Hepatic stellate cell (primary cell): ENCODE measurements at regions not wholly inside any gene's neighbourhood (a gene's known extent, or its start where the extent isn't known, plus 50 kb on each side); places are given as distances from the start of the nearest gene placed in this dataset.

Experiments used
- DNase-seq: peaks from one replicate; pipeline ENCODE4 v3.0.0; 2011; ENCODE audit warnings: low spot score

GRCh38 chr1:238196516-238196915 is 305.8 kb upstream of the ZP4 start:
- no peak for DNase-seq

DNA sequence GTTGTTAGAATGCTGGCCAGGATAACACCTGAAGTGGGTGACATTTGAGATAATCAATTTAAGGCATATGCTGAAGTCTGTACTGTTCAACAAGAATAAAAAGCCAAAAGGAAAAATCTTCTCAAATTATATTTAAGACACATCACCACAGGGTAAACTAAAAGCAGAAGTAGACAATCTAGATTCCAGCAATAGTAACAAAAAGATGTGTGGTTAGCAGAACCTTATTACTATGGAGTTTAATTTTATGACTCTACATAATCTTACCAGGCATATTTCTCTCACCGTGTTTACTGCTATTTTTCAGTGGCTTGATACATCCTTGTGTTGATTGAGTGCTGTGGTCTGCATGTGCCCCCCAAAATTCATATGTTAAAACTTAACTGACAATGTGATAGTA is 300.4 kb upstream of the ZP4 start:
- DNase-seq = no peak

DNA sequence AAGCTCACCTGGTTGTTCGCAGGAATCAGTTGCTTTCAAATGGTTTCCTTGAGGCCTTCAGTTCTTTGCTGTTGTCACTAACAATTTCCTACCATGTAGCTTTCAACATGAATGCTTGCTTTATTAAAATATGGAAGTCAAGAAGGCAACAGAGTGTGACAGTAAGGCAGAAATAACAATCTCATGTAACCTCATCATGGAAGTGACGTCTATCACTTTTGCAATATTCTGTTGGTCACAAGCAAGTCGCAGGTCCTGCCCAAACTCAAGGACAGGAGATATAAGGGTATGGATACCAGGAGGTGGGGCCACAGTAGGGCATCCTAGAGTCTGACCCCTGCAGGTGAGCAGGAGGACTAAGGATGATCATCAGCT is 296.8 kb upstream of the ZP4 start:
- no peak for DNase-seq

- DNase-seq = no peak
Measured at GRCh38 chr1:238186887-238187574, 296.3 kb upstream of the ZP4 start.

DNA sequence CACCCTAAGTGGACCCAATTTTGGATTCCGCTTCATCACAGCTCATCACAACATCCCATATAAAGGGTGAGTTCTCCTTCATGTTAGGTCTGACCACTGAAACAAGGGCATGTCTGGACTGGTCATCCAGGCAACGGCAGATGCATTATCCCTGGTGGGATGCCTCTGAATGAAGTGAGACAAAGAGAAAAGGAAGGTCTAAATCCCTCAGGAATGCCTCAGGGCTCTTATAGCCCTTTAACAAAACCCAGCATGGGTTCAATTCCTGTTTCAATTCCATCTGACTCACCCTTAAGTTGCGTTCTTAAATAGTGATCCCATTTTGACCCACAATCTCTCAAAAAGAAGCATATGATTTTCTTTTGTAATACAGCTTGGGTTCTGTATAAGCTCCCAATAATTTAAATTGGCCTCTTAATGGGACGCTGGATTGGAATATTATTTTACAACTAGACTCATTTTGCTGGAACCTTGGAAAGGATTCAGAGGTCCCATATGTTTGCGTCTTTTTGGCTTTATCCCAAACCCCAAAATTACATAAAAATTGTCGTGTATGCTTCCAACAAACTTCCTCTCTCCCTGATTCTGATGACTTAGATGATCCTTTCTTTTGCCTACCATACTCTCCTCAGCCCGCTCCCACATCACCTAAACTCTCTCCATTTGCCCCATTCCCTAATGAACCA is 287.4 kb upstream of the ZP4 start:
- no peak for DNase-seq

- no peak for DNase-seq
Measured at GRCh38 chr1:238177351-238177750, 286.6 kb upstream of the ZP4 start.

DNA sequence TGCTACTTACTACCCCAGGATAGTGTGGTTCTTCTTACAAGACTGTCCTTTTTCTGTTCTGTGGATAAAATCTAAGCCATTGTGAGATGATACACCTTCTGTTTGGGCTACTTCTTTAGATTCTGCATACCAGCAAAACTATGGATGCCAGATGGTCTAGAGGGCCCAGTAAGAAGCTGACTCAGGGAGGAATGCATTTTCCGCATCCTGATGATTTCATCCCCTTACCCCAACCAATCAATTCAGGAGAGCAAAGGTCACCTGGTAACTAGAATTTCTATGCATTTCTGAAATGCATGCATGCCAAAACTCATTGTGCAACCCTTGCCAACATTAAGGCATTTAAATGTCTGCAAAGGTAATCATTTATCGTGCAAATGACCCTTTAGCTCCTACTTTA is 285.7 kb upstream of the ZP4 start:
- no peak for DNase-seq

DNA sequence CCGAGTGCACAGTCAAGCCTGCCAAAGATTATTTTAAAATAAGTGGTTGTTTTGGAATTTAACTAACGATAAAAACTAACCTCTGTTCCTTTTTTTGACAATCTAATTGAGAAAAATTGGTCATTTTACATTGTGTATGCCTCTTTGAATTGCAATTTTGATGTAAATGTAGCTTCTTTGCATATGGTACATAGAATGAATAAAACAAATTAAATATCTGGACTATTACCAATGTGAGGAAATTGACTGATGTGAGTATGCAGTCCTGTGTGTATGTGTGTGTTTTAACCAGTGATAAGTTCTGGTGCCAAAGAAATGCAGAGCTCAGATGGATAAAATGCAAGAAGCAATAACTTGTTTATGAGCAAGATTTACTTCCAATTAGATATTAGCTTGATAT is 281.3 kb upstream of the ZP4 start:
- DNase-seq = no peak

DNA sequence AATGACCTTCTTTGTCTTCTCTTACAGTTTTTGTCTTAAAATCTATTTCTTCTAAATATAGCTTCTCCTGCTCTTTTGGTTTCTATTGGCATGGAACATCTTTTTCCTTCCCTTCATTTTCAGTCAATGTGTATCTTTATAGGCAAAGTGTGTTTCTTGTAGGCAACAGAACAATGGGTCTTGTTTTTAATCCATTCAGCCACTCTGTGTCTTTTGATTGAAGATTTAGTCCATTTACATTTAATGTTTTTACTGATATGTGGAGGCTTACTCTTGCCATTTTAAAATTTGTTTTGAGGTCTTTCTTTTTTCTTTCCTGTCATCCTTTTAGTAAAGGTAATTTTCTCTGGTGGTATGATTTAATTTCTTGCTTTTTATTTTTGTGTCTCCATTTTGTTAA is 271.2 kb upstream of the ZP4 start:
- no peak for DNase-seq

DNA sequence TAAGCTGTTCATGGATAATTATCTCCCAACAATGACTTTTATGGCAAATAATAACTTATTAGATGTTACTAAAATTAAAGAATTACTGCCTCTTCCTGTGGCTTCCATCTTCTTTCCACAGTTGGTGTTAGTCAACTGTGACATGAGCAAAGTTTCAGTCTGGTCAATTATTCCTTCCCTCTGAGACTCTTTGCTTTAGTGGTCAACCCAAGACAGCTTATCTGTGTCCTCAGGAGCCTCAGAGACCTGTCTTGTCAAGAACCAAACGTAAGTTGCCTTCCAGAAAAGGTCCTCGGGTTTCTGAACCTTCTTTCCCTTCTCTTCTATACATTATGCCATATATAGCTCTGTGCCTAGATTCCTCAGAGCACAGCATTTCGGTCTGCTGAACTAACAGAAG is 263.2 kb upstream of the ZP4 start:
- no peak for DNase-seq

- no peak for DNase-seq
Measured at GRCh38 chr1:238153253-238153652, 262.5 kb upstream of the ZP4 start.

- DNase-seq = no peak
Measured at GRCh38 chr1:238152119-238152518, 261.4 kb upstream of the ZP4 start.

GRCh38 chr1:238143038-238143437 is 252.3 kb upstream of the ZP4 start:
- DNase-seq = no peak

DNA sequence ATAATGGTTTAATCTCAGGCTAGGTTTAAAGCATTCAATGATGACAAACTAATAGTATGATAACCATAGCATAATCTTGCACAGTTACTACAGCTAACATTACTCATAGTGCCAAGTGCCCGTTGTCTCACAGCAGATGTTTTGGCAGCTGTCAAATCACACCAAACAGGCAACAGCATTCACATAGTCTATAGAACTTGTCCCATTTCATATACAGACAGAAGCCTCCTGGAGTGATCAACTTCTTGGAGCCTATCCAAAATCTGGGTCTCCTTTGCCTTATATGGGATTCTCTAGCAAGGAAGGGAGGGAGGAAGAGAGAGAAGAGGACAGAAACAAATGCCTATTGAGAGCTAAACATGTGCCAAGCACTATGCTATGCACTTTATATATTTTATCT is 250.6 kb upstream of the ZP4 start:
- no peak for DNase-seq

DNA sequence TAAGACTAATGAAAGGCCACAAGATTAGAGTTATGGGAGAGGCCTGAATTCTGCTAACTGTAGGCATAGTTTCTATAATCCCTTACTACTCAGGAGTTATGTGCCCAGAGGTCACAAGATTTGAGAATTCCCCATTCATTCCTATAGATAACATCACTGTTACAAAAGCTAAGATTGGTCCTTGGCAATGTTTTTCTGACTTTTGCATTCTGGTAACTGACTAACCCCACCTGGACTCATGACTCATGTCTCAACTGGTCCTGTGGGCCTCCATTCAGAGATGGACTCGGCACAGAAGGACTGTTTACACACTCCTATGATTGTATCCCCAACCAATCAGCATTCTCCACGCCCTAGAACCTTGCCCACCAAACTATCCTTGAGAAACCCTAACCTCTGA is 249.0 kb upstream of the ZP4 start:
- DNase-seq = no peak

- no peak for DNase-seq
Measured at GRCh38 chr1:238138059-238138626, 247.4 kb upstream of the ZP4 start.

GRCh38 chr1:238135708-238136664 is 245.3 kb upstream of the ZP4 start:
- no peak for DNase-seq

DNA sequence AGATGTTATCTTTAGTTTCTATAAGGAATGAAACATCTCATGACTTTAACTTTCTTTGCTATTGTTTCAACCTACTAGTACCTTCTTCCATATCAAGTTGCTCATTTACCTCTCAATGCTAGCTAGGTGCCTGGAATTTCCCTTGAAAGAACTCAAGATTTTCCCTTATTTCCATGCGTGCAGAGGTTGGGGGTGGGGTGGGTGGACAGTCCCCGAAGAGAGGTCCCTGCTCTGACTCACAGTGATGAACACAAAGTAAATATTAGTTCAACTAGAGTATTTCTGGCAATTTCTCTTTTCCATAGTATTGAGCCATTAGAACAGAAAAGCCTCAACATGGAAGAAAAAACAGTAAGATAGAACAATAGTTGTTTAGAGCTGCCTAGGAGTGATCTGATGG is 239.0 kb upstream of the ZP4 start:
- DNase-seq = no peak

GRCh38 chr1:238123201-238123600 is 232.5 kb upstream of the ZP4 start:
- no peak for DNase-seq

- DNase-seq = no peak
Measured at GRCh38 chr1:238119861-238120260, 229.1 kb upstream of the ZP4 start.

GRCh38 chr1:238119060-238119459 is 228.3 kb upstream of the ZP4 start:
- no peak for DNase-seq

DNA sequence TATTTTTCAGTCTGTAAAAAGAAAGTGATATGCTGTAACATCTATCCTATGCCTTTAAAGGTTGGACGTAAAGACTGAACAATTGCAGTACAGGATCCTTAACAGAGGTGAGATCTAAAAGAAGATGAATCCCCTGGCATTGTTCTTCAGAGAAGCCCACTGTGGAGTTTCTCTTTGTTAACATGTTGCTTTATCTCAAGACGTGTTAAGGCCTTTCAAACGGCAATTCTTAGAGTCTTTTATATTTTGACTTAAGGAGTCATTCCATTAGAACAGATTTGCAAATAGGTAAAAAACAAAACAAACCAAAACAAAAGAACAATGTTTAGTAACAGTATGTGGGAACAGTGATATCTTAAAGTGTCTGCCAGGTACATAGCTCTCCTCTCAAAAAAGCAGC is 225.1 kb upstream of the ZP4 start:
- no peak for DNase-seq
